HCT116 (cell line): ENCODE measurements at regions not wholly inside any gene's neighbourhood (a gene's known extent, or its start where the extent isn't known, plus 50 kb on each side); places are given as distances from the start of the nearest gene placed in this dataset.

Experiments used
- ATAC-seq: fragments of 200-7000 bp; cut with Tn5 transposase; 2 replicates; pipeline ENCODE4 v1.9.1; 2020; ENCODE audit warnings: mild to moderate bottlenecking, moderate library complexity
- BruUV-seq: library from RNA; stranded (reverse); fragments of 400-500 nt; replicated peaks from 2 replicates; lab custom pipeline; 2021; lab: Mats Ljungman, UMichigan
- CTCF ChIA-PET: fragments of 300-600 bp; sonication (Branson Sonifier 250); formaldehyde crosslinking; loops from one replicate; lab custom pipeline; 2021; ENCODE audit warnings: antibody characterized with exemption; lab: Charles Lee
- POLR2A ChIA-PET: fragments of 300-600, 350-600 bp; sonication (Branson Sonifier 250); formaldehyde crosslinking; loops from one replicate; lab custom pipeline; 2021; ENCODE audit warnings: antibody characterized with exemption; lab: Charles Lee
- RAD21 ChIA-PET, 2 experiments: fragments of 300-600 bp; sonication (Branson Sonifier 250); formaldehyde crosslinking; loops; one replicate each; lab custom pipeline; 2023; ENCODE audit warnings: low total read pairs in 2 of 2; ENCODE audit not compliant: uncharacterized antibody in 2 of 2, unreplicated experiment in 2 of 2, low non-redundant PET in 1 of 2; lab: Charles Lee
- DNase-seq: peaks from one replicate; pipeline ENCODE4 v3.0.0-alpha.2; 2010; ENCODE audit warnings: low read depth, low spot score
- H2AFZ ChIP-seq: fragments of 200-600 bp; shearing (Covaris generic), sonication (generic); 2 replicates; pipeline ENCODE4 v1.6.1; 2017; ENCODE audit warnings: low read depth, mixed run types, mixed read lengths, antibody characterized with exemption, low read length; ENCODE audit not compliant: poor library complexity, severe bottlenecking
- H3K27ac ChIP-seq: 2 replicates; pipeline ENCODE4 v1.5.1; 2012; ENCODE audit warnings: low read depth, low read length
- H3K27me3 ChIP-seq: fragments of 200-600 bp; sonication (generic); 2 replicates; pipeline ENCODE4 v1.6.1; 2016; ENCODE audit warnings: mixed run types, low read length, mixed read lengths; ENCODE audit not compliant: insufficient read depth
- H3K36me3 ChIP-seq, 2 experiments: fragments of 200-500 bp in 1 of 2; fragments of 200-600 bp in 1 of 2; sonication (Bioruptor generic) in 1 of 2; sonication (generic) in 1 of 2; 2 replicates each; pipeline versions ENCODE4 v1.5.1 to v1.6.1; 2014 to 2016; ENCODE audit warnings: low read length in 2 of 2, inconsistent platforms in 1 of 2, mixed read lengths in 1 of 2, mixed run types in 1 of 2; ENCODE audit not compliant: insufficient read depth in 2 of 2, control insufficient read depth in 1 of 2
- H3K4me1 ChIP-seq, 2 experiments: fragments of 200-600 bp in 1 of 2; sonication (generic) in 1 of 2; 2 replicates each; pipeline versions ENCODE4 v1.5.1 to v1.6.1; 2012 to 2017; ENCODE audit warnings: low read length in 2 of 2, inconsistent platforms in 1 of 2, mild to moderate bottlenecking in 1 of 2, mixed read lengths in 1 of 2, mixed run types in 1 of 2, moderate library complexity in 1 of 2; ENCODE audit not compliant: insufficient read depth in 2 of 2, control insufficient read depth in 1 of 2
- H3K4me2 ChIP-seq: fragments of 200-600 bp; sonication (generic); 2 replicates; pipeline ENCODE4 v1.6.1; 2017; ENCODE audit warnings: mixed run types, low read length, mixed read lengths
- H3K4me3 ChIP-seq, 2 experiments: fragments of 200-600 bp in 1 of 2; sonication (generic) in 1 of 2; replicated peaks in 1 of 2; 2 replicates each; pipeline ENCODE4 v1.5.1; 2011 to 2016; ENCODE audit warnings: low read length in 2 of 2, control low read depth in 1 of 2, low read depth in 1 of 2, mild to moderate bottlenecking in 1 of 2, mixed read lengths in 1 of 2, mixed run types in 1 of 2
- H3K79me2 ChIP-seq: fragments of 200-600 bp; sonication (generic); 2 replicates; pipeline ENCODE4 v1.6.1; 2017; ENCODE audit warnings: mild to moderate bottlenecking, mixed run types, low read length, moderate library complexity, mixed read lengths; ENCODE audit not compliant: insufficient read depth
- H3K9ac ChIP-seq: fragments of 200-600 bp; sonication (generic); 2 replicates; pipeline ENCODE4 v1.6.1; 2016; ENCODE audit warnings: low read length, mixed read lengths
- H3K9me2 ChIP-seq: fragments of 200-600 bp; sonication (generic), shearing (Covaris generic); 2 replicates; pipeline ENCODE4 v1.6.1; 2017; ENCODE audit warnings: mixed run types, mild to moderate bottlenecking, moderate library complexity; ENCODE audit not compliant: insufficient read depth
- H3K9me3 ChIP-seq, 2 experiments: fragments of 200-500 bp in 1 of 2; fragments of 200-600 bp in 1 of 2; sonication (Bioruptor generic) in 1 of 2; sonication (generic) in 1 of 2; 2 replicates each; pipeline ENCODE4 v1.6.1; 2014 to 2017; ENCODE audit warnings: low read length in 2 of 2, mixed read lengths in 2 of 2, inconsistent platforms in 1 of 2, low read depth in 1 of 2, mild to moderate bottlenecking in 1 of 2, mixed run types in 1 of 2, moderate library complexity in 1 of 2; ENCODE audit not compliant: control insufficient read depth in 1 of 2, insufficient read depth in 1 of 2
- H4K20me1 ChIP-seq: fragments of 200-600 bp; sonication (generic), shearing (Covaris generic); 2 replicates; pipeline ENCODE4 v1.6.1; 2017; ENCODE audit warnings: mixed run types, mild to moderate bottlenecking, moderate library complexity; ENCODE audit not compliant: insufficient read depth
- EGR1 ChIP-seq: IDR thresholded peaks from 2 replicates; pipeline ENCODE4 v1.6.1; 2012; ENCODE audit warnings: low read depth
- ELF1 ChIP-seq: IDR thresholded peaks from 2 replicates; pipeline ENCODE4 v1.6.1; 2012; ENCODE audit warnings: low read depth, borderline replicate concordance
- EZH2 ChIP-seq: fragments of 200-600 bp; sonication (generic); IDR thresholded peaks from 2 replicates; pipeline ENCODE4 v1.6.1; 2017; ENCODE audit warnings: antibody characterized with exemption, mixed run types
- FOSL1 ChIP-seq: IDR thresholded peaks from 2 replicates; pipeline ENCODE4 v1.6.1; 2012; ENCODE audit warnings: low read depth
- POLR2A ChIP-seq: IDR thresholded peaks from 2 replicates; pipeline ENCODE4 v1.7.0; 2011; ENCODE audit warnings: borderline replicate concordance; ENCODE audit not compliant: insufficient read depth, insufficient read length; ENCODE audit errors: extremely low read depth
- POLR2AphosphoS5 ChIP-seq: IDR thresholded peaks from 2 replicates; pipeline ENCODE4 v1.6.1; 2011; ENCODE audit warnings: mild to moderate bottlenecking, low read depth, low read length, moderate library complexity
- SRF ChIP-seq: IDR thresholded peaks from 2 replicates; pipeline ENCODE4 v1.6.1; 2012; ENCODE audit warnings: low read depth
- TCF7L2 ChIP-seq: IDR thresholded peaks from 2 replicates; pipeline ENCODE4 v1.7.0; 2011; ENCODE audit warnings: borderline replicate concordance, inconsistent platforms; ENCODE audit not compliant: insufficient read depth, insufficient read length; ENCODE audit errors: extremely low read depth
- YY1 ChIP-seq: IDR thresholded peaks from 2 replicates; pipeline ENCODE4 v1.6.1; 2011; ENCODE audit warnings: low read length, low read depth, moderate library complexity, mild to moderate bottlenecking; ENCODE audit not compliant: insufficient replicate concordance; ENCODE audit errors: extremely low read depth
- ZFX ChIP-seq: fragments of 450-650 bp; IDR thresholded peaks from 2 replicates; pipeline ENCODE4 v1.6.1; 2017
- ZNF274 ChIP-seq: fragments of 200-500 bp; sonication (Bioruptor generic); IDR thresholded peaks from 2 replicates; pipeline ENCODE4 v1.6.1; 2014; ENCODE audit warnings: mild to moderate bottlenecking, low read depth, low read length, inconsistent platforms
- intact Hi-C: fragments of 100-400 bp; cut with micrococcal nuclease; formaldehyde crosslinking; loops from 2 replicates; pipeline ENCODE4 v1.10.0; 2022
- TF ChIP-seq, protein P1 (sequence below): IDR thresholded peaks from 2 replicates; pipeline ENCODE4 v1.6.1; 2012
- TF ChIP-seq, protein P2 (sequence below): IDR thresholded peaks from 2 replicates; pipeline ENCODE4 v1.6.1; 2012; ENCODE audit warnings: low read depth
- TF ChIP-seq, protein P3 (sequence below): IDR thresholded peaks from 2 replicates; pipeline ENCODE4 v1.6.1; 2011; ENCODE audit warnings: mild to moderate bottlenecking, low read length, moderate library complexity; ENCODE audit not compliant: insufficient replicate concordance; ENCODE audit errors: extremely low read depth
- TF ChIP-seq, protein P4 (sequence below): IDR thresholded peaks from 2 replicates; pipeline ENCODE4 v1.6.1; 2012

DNA sequence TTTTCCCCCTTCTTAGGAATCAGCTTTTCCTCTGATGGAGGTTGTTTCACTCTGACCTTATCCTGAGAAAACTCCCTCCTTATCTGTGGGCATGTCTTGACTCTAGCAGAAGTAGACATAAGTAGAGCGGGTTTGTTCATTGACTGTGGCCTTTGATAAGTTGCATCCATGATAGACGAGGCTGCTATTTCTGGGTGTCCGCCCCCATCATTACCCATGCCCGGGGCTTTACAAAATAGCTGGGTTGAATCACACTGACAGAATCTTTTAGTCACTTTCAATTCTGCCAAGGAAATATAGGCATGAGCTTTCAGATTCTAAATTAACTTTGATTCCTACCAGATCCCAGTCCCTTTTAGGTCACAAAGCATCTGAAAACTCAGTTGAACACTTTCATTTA is 223.8 kb downstream of the SEC61B start:
- Histone ChIP-seq H2AFZ (no peak overlapping the region), H3K27me3 (no peaks in the 10 kb centered on the region), H3K36me3 (no peaks in the 10 kb centered on the region), H3K4me1 (peaks cover 0 to 9% of the 10 kb centered on the region in 2 experiments; a peak in 2 of 4 replicates), H3K27ac (no peak overlapping the region), H4K20me1 (no peaks in the 10 kb centered on the region), H3K9me3 (no peaks in the 10 kb centered on the region), H3K4me3 (no peak overlapping the region), H3K9me2 (no peaks in the 10 kb centered on the region), H3K9ac (no peak overlapping the region), H3K4me2 (no peak overlapping the region), H3K79me2 (no peaks in the 10 kb centered on the region)
- RAD21 ChIA-PET = interaction anchor here in 1 of 2 experiments (0.6 kb wide), 1 partner anchor 25 kb away, joined by 3 read pairs; no protein-coding TSS in a partner anchor
- DNase-seq (no peak), ATAC-seq (no peak)
- intact Hi-C loops = no loop called here
- TF ChIP-seq ELF1 (no peak), EGR1 (no peak)
- CTCF ChIA-PET = no interaction called here
- BruUV-seq = no TSS peak
- POLR2A ChIA-PET = no interaction called here

DNA sequence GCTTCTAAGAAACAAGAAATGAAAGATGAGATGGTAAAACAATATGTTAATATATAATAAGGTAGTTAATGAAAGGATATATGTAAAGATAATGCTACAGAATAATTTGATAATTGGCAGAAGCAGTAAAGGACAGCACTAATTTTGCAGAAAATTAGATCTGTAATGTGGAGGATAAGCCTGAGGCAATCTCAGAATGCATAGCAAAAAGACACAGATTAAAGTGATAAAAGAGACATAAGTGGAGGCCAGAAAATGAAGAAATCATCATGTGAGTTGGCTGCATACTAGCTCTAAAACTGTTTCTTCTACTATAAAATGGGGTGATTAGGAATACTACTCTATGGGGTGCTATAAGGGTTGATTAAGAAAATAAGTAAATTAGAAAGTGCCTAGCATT is 225.9 kb downstream of the SEC61B start:
- no peak for ATAC-seq
- TF ChIP-seq ZNF274 = no peak
- no peak for TF ChIP-seq POLR2AphosphoS5
- TF ChIP-seq YY1 = no peak
- TF ChIP-seq SRF = no peak
- TF ChIP-seq POLR2A = no peak
- TF ChIP-seq ZFX = no peak
- no peak for TF ChIP-seq FOSL1
- TF ChIP-seq, protein P1, sequence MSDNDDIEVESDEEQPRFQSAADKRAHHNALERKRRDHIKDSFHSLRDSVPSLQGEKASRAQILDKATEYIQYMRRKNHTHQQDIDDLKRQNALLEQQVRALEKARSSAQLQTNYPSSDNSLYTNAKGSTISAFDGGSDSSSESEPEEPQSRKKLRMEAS = no peak
- TF ChIP-seq, protein P2, sequence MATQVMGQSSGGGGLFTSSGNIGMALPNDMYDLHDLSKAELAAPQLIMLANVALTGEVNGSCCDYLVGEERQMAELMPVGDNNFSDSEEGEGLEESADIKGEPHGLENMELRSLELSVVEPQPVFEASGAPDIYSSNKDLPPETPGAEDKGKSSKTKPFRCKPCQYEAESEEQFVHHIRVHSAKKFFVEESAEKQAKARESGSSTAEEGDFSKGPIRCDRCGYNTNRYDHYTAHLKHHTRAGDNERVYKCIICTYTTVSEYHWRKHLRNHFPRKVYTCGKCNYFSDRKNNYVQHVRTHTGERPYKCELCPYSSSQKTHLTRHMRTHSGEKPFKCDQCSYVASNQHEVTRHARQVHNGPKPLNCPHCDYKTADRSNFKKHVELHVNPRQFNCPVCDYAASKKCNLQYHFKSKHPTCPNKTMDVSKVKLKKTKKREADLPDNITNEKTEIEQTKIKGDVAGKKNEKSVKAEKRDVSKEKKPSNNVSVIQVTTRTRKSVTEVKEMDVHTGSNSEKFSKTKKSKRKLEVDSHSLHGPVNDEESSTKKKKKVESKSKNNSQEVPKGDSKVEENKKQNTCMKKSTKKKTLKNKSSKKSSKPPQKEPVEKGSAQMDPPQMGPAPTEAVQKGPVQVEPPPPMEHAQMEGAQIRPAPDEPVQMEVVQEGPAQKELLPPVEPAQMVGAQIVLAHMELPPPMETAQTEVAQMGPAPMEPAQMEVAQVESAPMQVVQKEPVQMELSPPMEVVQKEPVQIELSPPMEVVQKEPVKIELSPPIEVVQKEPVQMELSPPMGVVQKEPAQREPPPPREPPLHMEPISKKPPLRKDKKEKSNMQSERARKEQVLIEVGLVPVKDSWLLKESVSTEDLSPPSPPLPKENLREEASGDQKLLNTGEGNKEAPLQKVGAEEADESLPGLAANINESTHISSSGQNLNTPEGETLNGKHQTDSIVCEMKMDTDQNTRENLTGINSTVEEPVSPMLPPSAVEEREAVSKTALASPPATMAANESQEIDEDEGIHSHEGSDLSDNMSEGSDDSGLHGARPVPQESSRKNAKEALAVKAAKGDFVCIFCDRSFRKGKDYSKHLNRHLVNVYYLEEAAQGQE = no peak
- TF ChIP-seq, protein P3, sequence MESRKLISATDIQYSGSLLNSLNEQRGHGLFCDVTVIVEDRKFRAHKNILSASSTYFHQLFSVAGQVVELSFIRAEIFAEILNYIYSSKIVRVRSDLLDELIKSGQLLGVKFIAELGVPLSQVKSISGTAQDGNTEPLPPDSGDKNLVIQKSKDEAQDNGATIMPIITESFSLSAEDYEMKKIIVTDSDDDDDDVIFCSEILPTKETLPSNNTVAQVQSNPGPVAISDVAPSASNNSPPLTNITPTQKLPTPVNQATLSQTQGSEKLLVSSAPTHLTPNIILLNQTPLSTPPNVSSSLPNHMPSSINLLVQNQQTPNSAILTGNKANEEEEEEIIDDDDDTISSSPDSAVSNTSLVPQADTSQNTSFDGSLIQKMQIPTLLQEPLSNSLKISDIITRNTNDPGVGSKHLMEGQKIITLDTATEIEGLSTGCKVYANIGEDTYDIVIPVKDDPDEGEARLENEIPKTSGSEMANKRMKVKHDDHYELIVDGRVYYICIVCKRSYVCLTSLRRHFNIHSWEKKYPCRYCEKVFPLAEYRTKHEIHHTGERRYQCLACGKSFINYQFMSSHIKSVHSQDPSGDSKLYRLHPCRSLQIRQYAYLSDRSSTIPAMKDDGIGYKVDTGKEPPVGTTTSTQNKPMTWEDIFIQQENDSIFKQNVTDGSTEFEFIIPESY = no peak
- TF ChIP-seq TCF7L2 = no peak
- TF ChIP-seq EZH2 = no peak
- TF ChIP-seq, protein P4, sequence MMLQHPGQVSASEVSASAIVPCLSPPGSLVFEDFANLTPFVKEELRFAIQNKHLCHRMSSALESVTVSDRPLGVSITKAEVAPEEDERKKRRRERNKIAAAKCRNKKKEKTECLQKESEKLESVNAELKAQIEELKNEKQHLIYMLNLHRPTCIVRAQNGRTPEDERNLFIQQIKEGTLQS = no peak
- TF ChIP-seq ELF1 = no peak
- POLR2A ChIA-PET = no interaction called here
- no TSS peak for BruUV-seq
- RAD21 ChIA-PET = no interaction called here
- Histone ChIP-seq H4K20me1 (no peaks in the 10 kb centered on the region), H3K36me3 (no peaks in the 10 kb centered on the region), H2AFZ (no peak overlapping the region), H3K9me2 (no peaks in the 10 kb centered on the region), H3K4me1 (peaks cover 0 to 9% of the 10 kb centered on the region in 2 experiments; a peak in 2 of 4 replicates), H3K4me2 (no peak overlapping the region), H3K9ac (no peak overlapping the region), H3K27ac (no peak overlapping the region), H3K9me3 (no peaks in the 10 kb centered on the region), H3K27me3 (no peaks in the 10 kb centered on the region), H3K4me3 (no peak overlapping the region), H3K79me2 (no peaks in the 10 kb centered on the region)
- CTCF ChIA-PET = no interaction called here
- intact Hi-C loops = no loop called here
- no peak for DNase-seq
